ENCODE measurements at regions not wholly inside any gene's neighbourhood (a gene's known extent, or its start where the extent isn't known, plus 50 kb on each side); places are given as distances from the start of the nearest gene placed in this dataset.

DNA sequence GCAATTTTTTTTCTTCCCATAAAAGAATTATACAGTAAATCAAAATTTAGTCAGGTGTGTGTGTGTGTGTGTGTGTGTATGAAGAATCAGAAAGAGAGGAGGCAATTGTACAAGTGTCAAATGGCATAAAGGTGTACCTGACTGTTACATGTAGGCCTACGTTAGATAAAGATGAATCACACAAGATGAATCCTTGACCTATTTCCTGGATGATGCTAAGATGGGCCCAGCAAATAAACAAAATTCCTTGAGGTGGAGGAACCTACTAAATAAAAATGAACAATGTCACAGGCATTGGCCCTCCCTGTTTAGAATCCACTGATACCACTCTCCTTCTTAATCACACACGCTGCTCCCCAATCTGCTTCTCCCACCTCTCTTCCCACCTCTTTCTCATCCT, 79.7 kb upstream of the LRATD1 start:
- DNase-seq (ENCODE audit: insufficient read length, low spot score, missing footprints), result no peak
- no peak overlapping the region for H3K4me3 ChIP-seq (ENCODE audit: insufficient read depth, low read length)
- H3K27ac ChIP-seq (ENCODE audit: low read depth, low read length), result no peak overlapping the region
- TF ChIP-seq, protein P1, sequence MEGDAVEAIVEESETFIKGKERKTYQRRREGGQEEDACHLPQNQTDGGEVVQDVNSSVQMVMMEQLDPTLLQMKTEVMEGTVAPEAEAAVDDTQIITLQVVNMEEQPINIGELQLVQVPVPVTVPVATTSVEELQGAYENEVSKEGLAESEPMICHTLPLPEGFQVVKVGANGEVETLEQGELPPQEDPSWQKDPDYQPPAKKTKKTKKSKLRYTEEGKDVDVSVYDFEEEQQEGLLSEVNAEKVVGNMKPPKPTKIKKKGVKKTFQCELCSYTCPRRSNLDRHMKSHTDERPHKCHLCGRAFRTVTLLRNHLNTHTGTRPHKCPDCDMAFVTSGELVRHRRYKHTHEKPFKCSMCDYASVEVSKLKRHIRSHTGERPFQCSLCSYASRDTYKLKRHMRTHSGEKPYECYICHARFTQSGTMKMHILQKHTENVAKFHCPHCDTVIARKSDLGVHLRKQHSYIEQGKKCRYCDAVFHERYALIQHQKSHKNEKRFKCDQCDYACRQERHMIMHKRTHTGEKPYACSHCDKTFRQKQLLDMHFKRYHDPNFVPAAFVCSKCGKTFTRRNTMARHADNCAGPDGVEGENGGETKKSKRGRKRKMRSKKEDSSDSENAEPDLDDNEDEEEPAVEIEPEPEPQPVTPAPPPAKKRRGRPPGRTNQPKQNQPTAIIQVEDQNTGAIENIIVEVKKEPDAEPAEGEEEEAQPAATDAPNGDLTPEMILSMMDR (IDR thresholded peaks at IDR 0.05; ENCODE audit: extremely low read depth, low read depth, low read length), result no peak
- no peak overlapping the region for H2AFZ ChIP-seq (ENCODE audit: low read length)
- no peaks in the 10 kb centered on the region for H3K36me3 ChIP-seq (ENCODE audit: insufficient read depth, low read length)
- no peaks in the 10 kb centered on the region for H3K9me3 ChIP-seq (ENCODE audit: low read depth, low read length)
- no peaks in the 10 kb centered on the region for H3K27me3 ChIP-seq (ENCODE audit: insufficient read depth, low read length)
- no peaks in the 10 kb centered on the region for H3K79me2 ChIP-seq (ENCODE audit: insufficient read depth, low read length)
- no peak overlapping the region for H3K4me2 ChIP-seq (ENCODE audit: insufficient read depth, low read length)
- no peaks in the 10 kb centered on the region for H3K4me1 ChIP-seq (ENCODE audit: insufficient read depth, low read length)
- H4K20me1 ChIP-seq (ENCODE audit: insufficient read depth, low read length), result no peaks in the 10 kb centered on the region

- Histone ChIP-seq H3K36me3 (ENCODE audit: insufficient read depth, low read length) (no peaks in the 10 kb centered on the region), H3K4me3 (ENCODE audit: insufficient read depth, low read length) (no peak overlapping the region), H3K27ac (ENCODE audit: low read depth, low read length) (no peak overlapping the region), H3K9me3 (ENCODE audit: low read depth, low read length) (no peaks in the 10 kb centered on the region), H3K27me3 (ENCODE audit: insufficient read depth, low read length) (no peaks in the 10 kb centered on the region), H3K4me2 (ENCODE audit: insufficient read depth, low read length) (no peak overlapping the region), H4K20me1 (ENCODE audit: insufficient read depth, low read length) (no peaks in the 10 kb centered on the region), H3K4me1 (ENCODE audit: insufficient read depth, low read length) (no peaks in the 10 kb centered on the region), H3K79me2 (ENCODE audit: insufficient read depth, low read length) (no peaks in the 10 kb centered on the region), H2AFZ (ENCODE audit: low read length) (no peak overlapping the region)
- DNase-seq (ENCODE audit: insufficient read length, low spot score, missing footprints), result no peak
- TF ChIP-seq, protein P1 (IDR thresholded peaks at IDR 0.05; ENCODE audit: extremely low read depth, low read depth, low read length), result no peak
Observed at GRCh38 chr2:14554849-14555545, 77.5 kb upstream of the LRATD1 start.

GRCh38 chr2:14557111-14557510, 75.4 kb upstream of the LRATD1 start:
- Histone ChIP-seq H3K27ac (ENCODE audit: low read depth, low read length) (no peak overlapping the region), H3K9me3 (ENCODE audit: low read depth, low read length) (no peaks in the 10 kb centered on the region), H3K4me2 (ENCODE audit: insufficient read depth, low read length) (no peak overlapping the region), H3K27me3 (ENCODE audit: insufficient read depth, low read length) (no peaks in the 10 kb centered on the region), H2AFZ (ENCODE audit: low read length) (no peak overlapping the region), H3K4me1 (ENCODE audit: insufficient read depth, low read length) (no peaks in the 10 kb centered on the region), H3K36me3 (ENCODE audit: insufficient read depth, low read length) (no peaks in the 10 kb centered on the region), H4K20me1 (ENCODE audit: insufficient read depth, low read length) (no peaks in the 10 kb centered on the region), H3K79me2 (ENCODE audit: insufficient read depth, low read length) (no peaks in the 10 kb centered on the region), H3K4me3 (ENCODE audit: insufficient read depth, low read length) (no peak overlapping the region)
- TF ChIP-seq, protein P1 (IDR thresholded peaks at IDR 0.05; ENCODE audit: extremely low read depth, low read depth, low read length), result no peak
- DNase-seq (ENCODE audit: insufficient read length, low spot score, missing footprints), result no peak

GRCh38 chr2:14557916-14558315, 74.6 kb upstream of the LRATD1 start:
- Histone ChIP-seq H4K20me1 (ENCODE audit: insufficient read depth, low read length) (no peaks in the 10 kb centered on the region), H3K4me2 (ENCODE audit: insufficient read depth, low read length) (no peak overlapping the region), H3K36me3 (ENCODE audit: insufficient read depth, low read length) (no peaks in the 10 kb centered on the region), H2AFZ (ENCODE audit: low read length) (no peak overlapping the region), H3K79me2 (ENCODE audit: insufficient read depth, low read length) (no peaks in the 10 kb centered on the region), H3K4me3 (ENCODE audit: insufficient read depth, low read length) (no peak overlapping the region), H3K9me3 (ENCODE audit: low read depth, low read length) (no peaks in the 10 kb centered on the region), H3K27me3 (ENCODE audit: insufficient read depth, low read length) (no peaks in the 10 kb centered on the region), H3K4me1 (ENCODE audit: insufficient read depth, low read length) (no peaks in the 10 kb centered on the region), H3K27ac (ENCODE audit: low read depth, low read length) (no peak overlapping the region)
- TF ChIP-seq, protein P1 (IDR thresholded peaks at IDR 0.05; ENCODE audit: extremely low read depth, low read depth, low read length), result no peak
- no peak for DNase-seq (ENCODE audit: insufficient read length, low spot score, missing footprints)
